T-cell (primary cell): ENCODE measurements at regions not wholly inside any gene's neighbourhood (a gene's known extent, or its start where the extent isn't known, plus 50 kb on each side); places are given as distances from the start of the nearest gene placed in this dataset.
A peak's percentile ranks its signal among the peaks of the same experiment; 100 is the strongest.

ENCODE experiments used
- ATAC-seq, 4 experiments: fragments of 200-7000 bp in 3 of 4; fragments of 150-1000 bp in 1 of 4; cut with Tn5 transposase; replicated peaks in 1 of 4; 1 replicate in 3 of 4; 2 replicates in 1 of 4; pipeline ENCODE4 v1.10.0; 2021; ENCODE audit warnings: moderate library complexity in 3 of 4, mild to moderate bottlenecking in 2 of 4, moderate number of reproducible peaks in 1 of 4
- CTCF ChIA-PET, 2 donors: fragments of 300-600 bp; sonication (Branson Sonifier 250); formaldehyde crosslinking; loops; one replicate each; lab custom pipeline; 2022; ENCODE audit warnings: antibody characterized with exemption in 2 of 2; lab: Charles Lee
- POLR2A ChIA-PET, 2 donors: fragments of 300-600 bp; sonication (Branson Sonifier 250); formaldehyde crosslinking; loops; one replicate each; lab custom pipeline; 2022; ENCODE audit warnings: antibody characterized with exemption in 2 of 2; lab: Charles Lee
- DNase-seq, 35 experiments: peaks; one replicate each; pipeline versions ENCODE4 v3.0.0 to v3.0.0-alpha.2; 2013 to 2023
- H3K27ac ChIP-seq: one replicate; pipeline ENCODE4 v1.5.1; 2013; ENCODE audit warnings: low read length
- H3K27me3 ChIP-seq, 2 experiments: replicated peaks in 1 of 2; 1 replicate in 1 of 2; 2 replicates in 1 of 2; pipeline versions ENCODE4 v1.6.1 to v1.7.0; 2013; ENCODE audit warnings: low read length in 1 of 2, mixed read lengths in 1 of 2; ENCODE audit not compliant: control insufficient read depth in 2 of 2, insufficient read depth in 2 of 2; ENCODE audit errors: extremely low read depth in 1 of 2
- H3K36me3 ChIP-seq, 2 donors: 1 replicate in 1 of 2; 2 replicates in 1 of 2; pipeline versions ENCODE4 v1.6.1 to v1.7.0; 2013; ENCODE audit warnings: low read length in 1 of 2; ENCODE audit not compliant: control insufficient read depth in 2 of 2, insufficient read depth in 1 of 2; ENCODE audit errors: extremely low read depth in 1 of 2
- H3K4me1 ChIP-seq, 2 experiments: 1 replicate in 1 of 2; 2 replicates in 1 of 2; pipeline versions ENCODE4 v1.6.1 to v1.7.0; 2013; ENCODE audit warnings: low read length in 2 of 2, mixed read lengths in 1 of 2; ENCODE audit not compliant: insufficient read depth in 2 of 2, control insufficient read depth in 1 of 2; ENCODE audit errors: extremely low read depth in 1 of 2
- H3K4me3 ChIP-seq, 2 donors: 1 replicate in 1 of 2; 2 replicates in 1 of 2; pipeline versions ENCODE4 v1.5.1 to v1.7.0; 2013; ENCODE audit warnings: mild to moderate bottlenecking in 2 of 2, low read length in 1 of 2, moderate library complexity in 1 of 2; ENCODE audit not compliant: control insufficient read depth in 1 of 2; ENCODE audit errors: extremely low read depth in 1 of 2
- H3K9me3 ChIP-seq: 2 replicates; pipeline ENCODE4 v1.7.0; 2013
- H3K27ac Mint-ChIP-seq, 2 donors: one replicate each; pipeline ENCODE4 v1.8.0; 2020 to 2021; ENCODE audit warnings: mild to moderate bottlenecking in 2 of 2, mixed read lengths in 2 of 2
- H3K27me3 Mint-ChIP-seq, 2 donors: one replicate each; pipeline ENCODE4 v1.8.0; 2021 to 2022; ENCODE audit warnings: mixed read lengths in 2 of 2
- H3K36me3 Mint-ChIP-seq: one replicate; pipeline ENCODE4 v1.8.0; 2021; ENCODE audit warnings: mixed read lengths
- H3K4me1 Mint-ChIP-seq, 3 donors: one replicate each; pipeline ENCODE4 v1.8.0; 2020 to 2022; ENCODE audit warnings: mixed read lengths in 3 of 3, mild to moderate bottlenecking in 1 of 3
- H3K4me3 Mint-ChIP-seq, 3 donors: one replicate each; pipeline ENCODE4 v1.8.0; 2020 to 2022; ENCODE audit warnings: mild to moderate bottlenecking in 3 of 3, mixed read lengths in 3 of 3, moderate library complexity in 3 of 3
- H3K9me3 Mint-ChIP-seq, 3 donors: one replicate each; pipeline ENCODE4 v1.8.0; 2020 to 2022; ENCODE audit warnings: mixed read lengths in 3 of 3
- WGBS: methylation state at CpG from one replicate; pipeline ENCODE4 v1.1.5; 2013; ENCODE audit warnings: missing lambda C conversion rate; ENCODE audit not compliant: insufficient coverage; 5-methylcytosine and 5-hydroxymethylcytosine counted together

GRCh38 chr13:38202740-38203139, 146.9 kb upstream of the UFM1 start:
- no peak for ATAC-seq
- no CpG with 5 or more reads among the region's 4 CpGs for WGBS
- H3K4me1 Mint-ChIP-seq: no peaks in the 10 kb centered on the region

DNA sequence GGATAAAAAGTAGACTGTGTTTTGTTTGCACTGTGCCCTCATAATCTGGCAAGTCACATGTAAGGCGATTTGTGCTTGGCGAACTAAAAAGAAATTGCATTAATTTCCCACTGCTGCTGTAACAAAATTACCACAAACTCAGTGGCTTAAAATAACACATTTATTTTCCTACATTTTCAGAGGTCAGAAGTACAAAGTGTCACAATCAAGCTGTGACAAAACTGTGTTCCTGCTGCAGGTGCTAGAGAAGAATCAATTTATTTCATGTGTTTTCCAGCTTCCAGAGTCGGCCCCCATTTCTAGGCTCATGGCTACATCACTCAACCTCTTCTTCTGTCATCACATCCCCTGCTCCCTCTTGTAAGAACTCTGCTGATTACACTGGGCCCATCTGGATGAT, 158.6 kb upstream of the UFM1 start:
- ChIA-PET CTCF (no interaction called here), POLR2A (no interaction called here)
- no peak for ATAC-seq
- peaks cover 0 to 3% (median 0%) of the 10 kb centered on the region in 3 donors for H3K9me3 Mint-ChIP-seq
- WGBS: 77% methylated on average over 1 of the region's 3 CpGs
- no peaks in the 10 kb centered on the region for H3K4me1 Mint-ChIP-seq
- no peak overlapping the region for H3K4me3 ChIP-seq
- no peaks in the 10 kb centered on the region for H3K36me3 Mint-ChIP-seq
- DNase-seq: no peak
- H3K27me3 ChIP-seq: no peaks in the 10 kb centered on the region
- H3K36me3 ChIP-seq: no peaks in the 10 kb centered on the region
- no peak overlapping the region for H3K27ac Mint-ChIP-seq
- no peaks in the 10 kb centered on the region for H3K27me3 Mint-ChIP-seq
- H3K9me3 ChIP-seq: no peaks in the 10 kb centered on the region
- H3K4me3 Mint-ChIP-seq: no peak overlapping the region
- H3K4me1 ChIP-seq: no peaks in the 10 kb centered on the region
- H3K27ac ChIP-seq: no peak overlapping the region

More at GRCh38 chr13:38202740-38203139, 146.9 kb upstream of the UFM1 start:
- ChIA-PET CTCF (no interaction called here), POLR2A (interaction anchor here in 1 of 2 donors (0.7 kb wide), 1 partner anchor 16 kb away, joined by 3 read pairs; no protein-coding TSS in a partner anchor)
- H3K36me3 ChIP-seq: no peaks in the 10 kb centered on the region
- H3K27ac Mint-ChIP-seq: no peak overlapping the region
- H3K4me3 Mint-ChIP-seq: no peak overlapping the region
- H3K4me1 ChIP-seq: no peaks in the 10 kb centered on the region
- no peaks in the 10 kb centered on the region for H3K36me3 Mint-ChIP-seq
- peaks cover 0 to 10% of the 10 kb centered on the region in 2 donors for H3K27me3 Mint-ChIP-seq
- no peak overlapping the region for H3K27ac ChIP-seq
- H3K9me3 ChIP-seq: no peaks in the 10 kb centered on the region
- H3K27me3 ChIP-seq: no peaks in the 10 kb centered on the region
- no peak for DNase-seq
- H3K4me3 ChIP-seq: no peak overlapping the region
- H3K9me3 Mint-ChIP-seq: no peaks in the 10 kb centered on the region

- Histone ChIP-seq H3K27me3 (no peaks in the 10 kb centered on the region), H3K9me3 (no peaks in the 10 kb centered on the region), H3K27ac (no peak overlapping the region), H3K4me3 (peak overlapping the region in 1 of 2 donors; percentile 20), H3K4me1 (no peaks in the 10 kb centered on the region), H3K36me3 (no peaks in the 10 kb centered on the region)
- POLR2A ChIA-PET: no interaction called here
- DNase-seq (peak in 1 of 35 experiments; percentile 4), ATAC-seq (no peak)
- CTCF ChIA-PET: no interaction called here
- Mint-ChIP-seq H3K27ac (peak overlapping the region in 1 of 2 donors; percentile 40), H3K9me3 (no peaks in the 10 kb centered on the region), H3K4me3 (peak overlapping the region; percentile 18 to 70 (median 59)), H3K4me1 (peaks cover 16 to 22% (median 17%) of the 10 kb centered on the region in 3 donors), H3K27me3 (no peaks in the 10 kb centered on the region), H3K36me3 (no peaks in the 10 kb centered on the region)
- WGBS: no CpG with 5 or more reads among the region's 1 CpG
Observed at GRCh38 chr13:38180670-38181069, 169.0 kb upstream of the UFM1 start.

- 100% methylated on average over 1 of the region's 1 CpG for WGBS
- no peaks in the 10 kb centered on the region for H3K9me3 Mint-ChIP-seq
- H3K36me3 Mint-ChIP-seq: no peaks in the 10 kb centered on the region
- Histone ChIP-seq H3K9me3 (no peaks in the 10 kb centered on the region), H3K4me1 (no peaks in the 10 kb centered on the region), H3K4me3 (no peak overlapping the region), H3K27me3 (no peaks in the 10 kb centered on the region), H3K36me3 (no peaks in the 10 kb centered on the region), H3K27ac (no peak overlapping the region)
- peak overlapping the region; percentile 18 to 70 (median 59) for H3K4me3 Mint-ChIP-seq
- no peak for ATAC-seq
- H3K4me1 Mint-ChIP-seq: peaks cover 16 to 22% (median 17%) of the 10 kb centered on the region in 3 donors
- no peaks in the 10 kb centered on the region for H3K27me3 Mint-ChIP-seq
- CTCF ChIA-PET: no interaction called here
- no peak for DNase-seq
- no peak overlapping the region for H3K27ac Mint-ChIP-seq
- POLR2A ChIA-PET: no interaction called here
Observed at GRCh38 chr13:38180126-38180525, 169.5 kb upstream of the UFM1 start.

DNA sequence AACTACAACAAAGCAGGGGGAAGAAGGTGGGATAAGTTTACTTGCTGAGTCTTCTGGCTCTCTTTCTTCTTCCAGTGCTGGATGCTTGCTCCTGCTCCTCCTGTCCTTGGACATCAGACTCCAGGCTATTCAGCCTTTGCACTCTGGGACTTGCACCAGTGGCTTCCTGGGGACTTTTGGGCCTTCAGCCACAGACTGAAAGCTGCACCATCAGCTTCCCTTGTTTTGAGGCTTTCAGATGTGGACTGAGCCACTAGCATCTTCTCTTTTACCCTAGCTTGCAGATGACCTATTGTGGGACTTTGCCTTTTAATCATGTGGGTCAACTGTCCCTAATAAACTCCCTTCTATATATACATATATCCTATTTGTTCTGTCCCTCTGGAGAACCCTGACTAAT, 173.0 kb upstream of the UFM1 start:
- ATAC-seq (no peak), DNase-seq (no peak)
- H3K27ac Mint-ChIP-seq: no peak overlapping the region
- Histone ChIP-seq H3K9me3 (no peaks in the 10 kb centered on the region), H3K27me3 (no peaks in the 10 kb centered on the region), H3K36me3 (no peaks in the 10 kb centered on the region), H3K4me1 (no peaks in the 10 kb centered on the region), H3K4me3 (no peak overlapping the region), H3K27ac (no peak overlapping the region)
- H3K4me1 Mint-ChIP-seq: peaks cover 16 to 17% (median 17%) of the 10 kb centered on the region in 3 donors
- no peak overlapping the region for H3K4me3 Mint-ChIP-seq
- peaks cover 2 to 5% (median 5%) of the 10 kb centered on the region in 3 donors for H3K9me3 Mint-ChIP-seq
- H3K36me3 Mint-ChIP-seq: no peaks in the 10 kb centered on the region
- ChIA-PET POLR2A (no interaction called here), CTCF (no interaction called here)
- H3K27me3 Mint-ChIP-seq: no peaks in the 10 kb centered on the region

GRCh38 chr13:38173403-38173802, 176.2 kb upstream of the UFM1 start:
- no CpG with 5 or more reads among the region's 1 CpG for WGBS
- no peaks in the 10 kb centered on the region for H3K4me1 ChIP-seq
- no peak for DNase-seq
- Mint-ChIP-seq H3K36me3 (no peaks in the 10 kb centered on the region), H3K27me3 (no peaks in the 10 kb centered on the region), H3K4me3 (no peak overlapping the region), H3K4me1 (no peaks in the 10 kb centered on the region), H3K27ac (no peak overlapping the region), H3K9me3 (peaks cover 2 to 5% (median 5%) of the 10 kb centered on the region in 3 donors)
- ChIA-PET POLR2A (no interaction called here), CTCF (no interaction called here)
- H3K27ac ChIP-seq: no peak overlapping the region
- H3K27me3 ChIP-seq: no peaks in the 10 kb centered on the region
- no peaks in the 10 kb centered on the region for H3K9me3 ChIP-seq
- no peaks in the 10 kb centered on the region for H3K36me3 ChIP-seq
- ATAC-seq: no peak
- H3K4me3 ChIP-seq: no peak overlapping the region
